ENCODE measurements at regions not wholly inside any gene's neighbourhood (a gene's known extent, or its start where the extent isn't known, plus 50 kb on each side); places are given as distances from the start of the nearest gene placed in this dataset.

DNA sequence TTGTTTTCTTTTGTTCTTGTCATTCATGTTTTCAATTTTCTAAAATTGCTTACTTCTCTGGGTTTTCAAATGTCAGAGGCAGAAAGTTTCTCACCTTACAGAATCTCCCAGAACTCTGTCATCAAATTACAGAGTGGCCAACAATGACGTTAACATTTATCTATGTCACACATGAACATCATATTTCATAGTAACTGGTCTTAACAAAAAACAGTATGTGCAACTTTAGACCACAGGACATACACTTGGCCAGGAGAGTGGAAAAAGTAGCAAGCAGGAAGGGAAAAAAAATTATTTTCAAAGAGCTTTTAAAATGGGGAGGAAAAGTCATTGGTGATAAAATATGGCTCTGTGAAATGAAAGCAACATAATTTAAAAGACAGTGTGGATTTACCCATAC, 426.5 kb downstream of the MED13L start (continued):
- TF ChIP-seq CHD7 (IDR thresholded peaks at IDR 0.05; ENCODE audit: insufficient replicate concordance, low read length) (no peak), RFX5 (IDR thresholded peaks at IDR 0.05; ENCODE audit: borderline replicate concordance, low read depth, low read length) (no peak), ATF2 (IDR thresholded peaks at IDR 0.05; ENCODE audit: low read length) (no peak), POLR2A (IDR thresholded peaks at IDR 0.05; ENCODE audit: control extremely low read depth in 1 of 2, low read depth in 2 of 2, low read length in 2 of 2) (no peak), TEAD4 (IDR thresholded peaks at IDR 0.05; ENCODE audit: low read depth, low read length) (no peak), RBBP5 (IDR thresholded peaks at IDR 0.05; ENCODE audit: borderline replicate concordance, low read depth, low read length) (no peak), SP4 (IDR thresholded peaks at IDR 0.05; ENCODE audit: low read length) (no peak), NRF1 (IDR thresholded peaks at IDR 0.05; ENCODE audit: low read depth, low read length) (no peak), SIRT6 (IDR thresholded peaks at IDR 0.05; ENCODE audit: low read length) (no peak), JUND (IDR thresholded peaks at IDR 0.05; ENCODE audit: low read length) (no peak)

Measured in H1 (cell line).